ENCODE measurements at regions not wholly inside any gene's neighbourhood (a gene's known extent, or its start where the extent isn't known, plus 50 kb on each side); places are given as distances from the start of the nearest gene placed in this dataset.
"Not testable (repeated sequence)": the region's sequence is repeated elsewhere in the genome, so short reads cannot be mapped to it uniquely, and the experiment has no call there.

GRCh38 chr19:7400815-7401214 lies 52.1 kb downstream of the ARHGEF18 start:
- Histone ChIP-seq H3K27me3 (ENCODE audit: low read length) (no peaks in the 10 kb centered on the region), H4K20me1 (ENCODE audit: insufficient read depth, low read depth, low read length) (no peaks in the 10 kb centered on the region), H3K4me3 (ENCODE audit: low read length) (no peak overlapping the region), H3K4me1 (ENCODE audit: low read length) (peaks cover 32% of the 10 kb centered on the region), H3K79me2 (ENCODE audit: low read length) (peaks cover 98% of the 10 kb centered on the region), H3K27ac (ENCODE audit: low read length) (no peak overlapping the region), H2AFZ (ENCODE audit: low read length) (no peak overlapping the region), H3K36me3 (ENCODE audit: insufficient read depth, low read length) (no peaks in the 10 kb centered on the region; the same call in none of the 2 replicates), H3K9ac (ENCODE audit: low read length) (no peak overlapping the region), H3K4me2 (ENCODE audit: low read depth, low read length, poor library complexity, severe bottlenecking) (no peak overlapping the region), H3K9me2 (replicated peaks; ENCODE audit: insufficient read depth, low read length) (no peaks in the 10 kb centered on the region), H3K9me3 (ENCODE audit: low read length) (no peaks in the 10 kb centered on the region)
- DNase-seq = no peak

GRCh38 chr19:7401694-7402093 lies 53.0 kb downstream of the ARHGEF18 start:
- no peaks in the 10 kb centered on the region for H3K9me2 ChIP-seq (replicated peaks; ENCODE audit: insufficient read depth, low read length)
- H3K27ac ChIP-seq (ENCODE audit: low read length) = no peak overlapping the region
- no peak for DNase-seq
- H4K20me1 ChIP-seq (ENCODE audit: insufficient read depth, low read depth, low read length) = no peaks in the 10 kb centered on the region
- H3K9ac ChIP-seq (ENCODE audit: low read length) = no peak overlapping the region
- H3K4me1 ChIP-seq (ENCODE audit: low read length) = peaks cover 24% of the 10 kb centered on the region
- no peak overlapping the region for H3K4me3 ChIP-seq (ENCODE audit: low read length)
- H3K79me2 ChIP-seq (ENCODE audit: low read length) = peaks cover 98% of the 10 kb centered on the region
- no peaks in the 10 kb centered on the region; the same call in none of the 2 replicates for H3K36me3 ChIP-seq (ENCODE audit: insufficient read depth, low read length)
- no peak overlapping the region for H2AFZ ChIP-seq (ENCODE audit: low read length)
- H3K27me3 ChIP-seq (ENCODE audit: low read length) = no peaks in the 10 kb centered on the region
- H3K4me2 ChIP-seq (ENCODE audit: low read depth, low read length, poor library complexity, severe bottlenecking) = no peak overlapping the region
- H3K9me3 ChIP-seq (ENCODE audit: low read length) = no peaks in the 10 kb centered on the region

GRCh38 chr19:7405482-7405881 lies 56.7 kb downstream of the ARHGEF18 start:
- H4K20me1 ChIP-seq (ENCODE audit: insufficient read depth, low read depth, low read length); H3K9ac ChIP-seq (ENCODE audit: low read length); DNase-seq; H3K9me2 ChIP-seq (replicated peaks; ENCODE audit: insufficient read depth, low read length); H3K4me2 ChIP-seq (ENCODE audit: low read depth, low read length, poor library complexity, severe bottlenecking); H3K27me3 ChIP-seq (ENCODE audit: low read length); H3K36me3 ChIP-seq (ENCODE audit: insufficient read depth, low read length); H3K4me3 ChIP-seq (ENCODE audit: low read length); H2AFZ ChIP-seq (ENCODE audit: low read length); H3K27ac ChIP-seq (ENCODE audit: low read length); H3K9me3 ChIP-seq (ENCODE audit: low read length): not testable (repeated sequence)
- H3K79me2 ChIP-seq (ENCODE audit: low read length) = peaks cover 82% of the 10 kb centered on the region
- peaks cover 12% of the 10 kb centered on the region for H3K4me1 ChIP-seq (ENCODE audit: low read length)

- Histone ChIP-seq H3K27ac (ENCODE audit: low read length) (no peak overlapping the region), H3K27me3 (ENCODE audit: low read length) (no peaks in the 10 kb centered on the region), H3K4me2 (ENCODE audit: low read depth, low read length, poor library complexity, severe bottlenecking) (peak overlapping the region; percentile 20), H2AFZ (ENCODE audit: low read length) (no peak overlapping the region), H3K9me3 (ENCODE audit: low read length) (no peaks in the 10 kb centered on the region), H3K79me2 (ENCODE audit: low read length) (peaks cover 74% of the 10 kb centered on the region), H3K4me3 (ENCODE audit: low read length) (no peak overlapping the region), H4K20me1 (ENCODE audit: insufficient read depth, low read depth, low read length) (no peaks in the 10 kb centered on the region), H3K9me2 (replicated peaks; ENCODE audit: insufficient read depth, low read length) (no peaks in the 10 kb centered on the region), H3K4me1 (ENCODE audit: low read length) (peaks cover 12% of the 10 kb centered on the region), H3K36me3 (ENCODE audit: insufficient read depth, low read length) (no peaks in the 10 kb centered on the region), H3K9ac (ENCODE audit: low read length) (no peak overlapping the region)
- no peak for DNase-seq
Observed at GRCh38 chr19:7408251-7408650, 59.5 kb downstream of the ARHGEF18 start.

GRCh38 chr19:7410946-7411345 lies 62.2 kb downstream of the ARHGEF18 start:
- H3K36me3 ChIP-seq (ENCODE audit: insufficient read depth, low read length) = no peaks in the 10 kb centered on the region
- peaks cover 67% of the 10 kb centered on the region for H3K79me2 ChIP-seq (ENCODE audit: low read length)
- H2AFZ ChIP-seq (ENCODE audit: low read length) = no peak overlapping the region
- H4K20me1 ChIP-seq (ENCODE audit: insufficient read depth, low read depth, low read length) = no peaks in the 10 kb centered on the region
- H3K4me1 ChIP-seq (ENCODE audit: low read length) = peaks cover 12% of the 10 kb centered on the region
- H3K9me2 ChIP-seq (replicated peaks; ENCODE audit: insufficient read depth, low read length) = no peaks in the 10 kb centered on the region
- H3K4me3 ChIP-seq (ENCODE audit: low read length) = no peak overlapping the region
- DNase-seq = no peak
- H3K27me3 ChIP-seq (ENCODE audit: low read length) = no peaks in the 10 kb centered on the region
- H3K9ac ChIP-seq (ENCODE audit: low read length) = no peak overlapping the region
- no peak overlapping the region for H3K4me2 ChIP-seq (ENCODE audit: low read depth, low read length, poor library complexity, severe bottlenecking)
- no peak overlapping the region for H3K27ac ChIP-seq (ENCODE audit: low read length)
- H3K9me3 ChIP-seq (ENCODE audit: low read length) = no peaks in the 10 kb centered on the region

GRCh38 chr19:7413629-7414028 lies 64.9 kb downstream of the ARHGEF18 start:
- no peak overlapping the region for H3K27ac ChIP-seq (ENCODE audit: low read length)
- H4K20me1 ChIP-seq (ENCODE audit: insufficient read depth, low read depth, low read length) = 0 out of 2 replicates have a peak, but pooled peaks cover 4% of the 10 kb centered on the region
- no peak overlapping the region for H3K4me2 ChIP-seq (ENCODE audit: low read depth, low read length, poor library complexity, severe bottlenecking)
- H3K9me2 ChIP-seq (replicated peaks; ENCODE audit: insufficient read depth, low read length) = no peaks in the 10 kb centered on the region
- no peak overlapping the region for H2AFZ ChIP-seq (ENCODE audit: low read length)
- H3K4me3 ChIP-seq (ENCODE audit: low read length) = no peak overlapping the region
- no peak for DNase-seq
- H3K4me1 ChIP-seq (ENCODE audit: low read length) = peaks cover 3% of the 10 kb centered on the region
- peaks cover 61% of the 10 kb centered on the region for H3K79me2 ChIP-seq (ENCODE audit: low read length)
- no peaks in the 10 kb centered on the region for H3K36me3 ChIP-seq (ENCODE audit: insufficient read depth, low read length)
- H3K9me3 ChIP-seq (ENCODE audit: low read length) = no peaks in the 10 kb centered on the region
- no peak overlapping the region for H3K9ac ChIP-seq (ENCODE audit: low read length)
- H3K27me3 ChIP-seq (ENCODE audit: low read length) = no peaks in the 10 kb centered on the region

- Histone ChIP-seq H3K4me2 (ENCODE audit: low read depth, low read length, poor library complexity, severe bottlenecking) (no peak overlapping the region), H3K9ac (ENCODE audit: low read length) (no peak overlapping the region), H3K27me3 (ENCODE audit: low read length) (no peaks in the 10 kb centered on the region), H2AFZ (ENCODE audit: low read length) (no peak overlapping the region), H3K36me3 (ENCODE audit: insufficient read depth, low read length) (no peaks in the 10 kb centered on the region), H3K4me1 (ENCODE audit: low read length) (no peaks in the 10 kb centered on the region; the same call in 1 of the 2 replicates), H4K20me1 (ENCODE audit: insufficient read depth, low read depth, low read length) (0 out of 2 replicates have a peak, but pooled peaks cover 8% of the 10 kb centered on the region), H3K9me3 (ENCODE audit: low read length) (no peaks in the 10 kb centered on the region), H3K4me3 (ENCODE audit: low read length) (no peak overlapping the region), H3K27ac (ENCODE audit: low read length) (no peak overlapping the region), H3K79me2 (ENCODE audit: low read length) (peaks cover 67% of the 10 kb centered on the region), H3K9me2 (replicated peaks; ENCODE audit: insufficient read depth, low read length) (no peaks in the 10 kb centered on the region)
- no peak for DNase-seq
Observed at GRCh38 chr19:7415163-7415856, 66.6 kb downstream of the ARHGEF18 start.

GRCh38 chr19:7415857-7416371 lies 67.2 kb downstream of the ARHGEF18 start:
- no peaks in the 10 kb centered on the region for H3K36me3 ChIP-seq (ENCODE audit: insufficient read depth, low read length)
- H2AFZ ChIP-seq (ENCODE audit: low read length) = no peak overlapping the region
- no peak overlapping the region for H3K4me3 ChIP-seq (ENCODE audit: low read length)
- H3K4me1 ChIP-seq (ENCODE audit: low read length) = no peaks in the 10 kb centered on the region
- 0 out of 2 replicates have a peak, but pooled peaks cover 8% of the 10 kb centered on the region for H4K20me1 ChIP-seq (ENCODE audit: insufficient read depth, low read depth, low read length)
- no peak for DNase-seq
- H3K9me2 ChIP-seq (replicated peaks; ENCODE audit: insufficient read depth, low read length) = no peaks in the 10 kb centered on the region
- H3K9me3 ChIP-seq (ENCODE audit: low read length) = no peaks in the 10 kb centered on the region
- H3K27ac ChIP-seq (ENCODE audit: low read length) = no peak overlapping the region
- peaks cover 62% of the 10 kb centered on the region for H3K79me2 ChIP-seq (ENCODE audit: low read length)
- H3K9ac ChIP-seq (ENCODE audit: low read length) = no peak overlapping the region
- no peaks in the 10 kb centered on the region for H3K27me3 ChIP-seq (ENCODE audit: low read length)
- no peak overlapping the region for H3K4me2 ChIP-seq (ENCODE audit: low read depth, low read length, poor library complexity, severe bottlenecking)
